Endothelial cell of umbilical vein (primary cell): ENCODE measurements at regions not wholly inside any gene's neighbourhood (a gene's known extent, or its start where the extent isn't known, plus 50 kb on each side); places are given as distances from the start of the nearest gene placed in this dataset.

Experiments used
- BruUV-seq: library from RNA; stranded (reverse); fragments of 400-500 nt; replicated peaks from 2 replicates; lab custom pipeline; 2021; lab: Mats Ljungman, UMichigan
- CTCF ChIA-PET: fragments of 300-600, 350-600 bp; sonication (Branson Sonifier 250); formaldehyde crosslinking; loops from one replicate; lab custom pipeline; 2021; ENCODE audit warnings: antibody characterized with exemption, inconsistent platforms; lab: Charles Lee
- POLR2A ChIA-PET: fragments of 300-600, 350-600 bp; sonication (Branson Sonifier 250); formaldehyde crosslinking; loops from one replicate; lab custom pipeline; 2021; ENCODE audit warnings: antibody characterized with exemption, inconsistent platforms; lab: Charles Lee
- DNase-seq: peaks from one replicate; pipeline ENCODE4 v3.0.0-alpha.2; 2011; ENCODE audit warnings: low read depth, low spot score
- FAIRE-seq: peaks from 2 replicates; lab custom pipeline; 2011; peaks lifted over from hg19 to GRCh38; lab: Jason Lieb, UNC
- H2AFZ ChIP-seq: 2 replicates; pipeline ENCODE4 v1.6.0; 2012; ENCODE audit warnings: low read depth, low read length, control low read depth, inconsistent platforms
- H3K27ac ChIP-seq: 2 replicates; pipeline ENCODE4 v1.5.1; 2011; ENCODE audit warnings: low read depth, mild to moderate bottlenecking, control low read depth, low read length, moderate library complexity; ENCODE audit not compliant: insufficient read depth
- H3K27me3 ChIP-seq, 2 experiments: 2 replicates each; pipeline versions ENCODE4 v1.6.0 to v1.6.1; 2011; ENCODE audit warnings: low read length in 2 of 2, mixed read lengths in 1 of 2; ENCODE audit not compliant: control insufficient read depth in 2 of 2, insufficient read depth in 2 of 2
- H3K36me3 ChIP-seq, 2 experiments: 2 replicates in 1 of 2; 3 replicates in 1 of 2; pipeline ENCODE4 v1.5.1; 2011; ENCODE audit warnings: low read length in 2 of 2, mild to moderate bottlenecking in 1 of 2, moderate library complexity in 1 of 2; ENCODE audit not compliant: control insufficient read depth in 2 of 2, insufficient read depth in 2 of 2; ENCODE audit errors: extremely low read depth in 1 of 2
- H3K4me1 ChIP-seq: 3 replicates; pipeline ENCODE4 v1.5.1; 2011; ENCODE audit warnings: mild to moderate bottlenecking, low read length; ENCODE audit not compliant: control insufficient read depth, insufficient read depth; ENCODE audit errors: extremely low read depth
- H3K4me2 ChIP-seq: 2 replicates; pipeline ENCODE4 v1.6.1; 2011; ENCODE audit warnings: low read length, control low read depth, mixed read lengths; ENCODE audit not compliant: insufficient read depth
- H3K4me3 ChIP-seq, 3 experiments: fragments of 200-600 bp in 1 of 3; sonication (generic), shearing (Covaris generic) in 1 of 3; replicated peaks in 1 of 3; 2 replicates each; pipeline ENCODE4 v1.5.1; 2011 to 2016; ENCODE audit warnings: control low read depth in 3 of 3, low read length in 3 of 3, mild to moderate bottlenecking in 2 of 3, inconsistent platforms in 1 of 3, low read depth in 1 of 3, moderate library complexity in 1 of 3; ENCODE audit not compliant: insufficient read depth in 1 of 3
- H3K79me2 ChIP-seq: 2 replicates; pipeline ENCODE4 v1.6.0; 2012; ENCODE audit warnings: low read length, inconsistent platforms; ENCODE audit not compliant: control insufficient read depth, insufficient read depth
- H3K9ac ChIP-seq: replicated peaks from 2 replicates; pipeline ENCODE3; 2011; ENCODE audit warnings: low read length, control low read depth; ENCODE audit not compliant: insufficient read depth; ENCODE audit errors: extremely low read depth
- H3K9me1 ChIP-seq: replicated peaks from 3 replicates; pipeline ENCODE4 v1.6.0; 2011; ENCODE audit warnings: mild to moderate bottlenecking, low read length; ENCODE audit not compliant: control insufficient read depth, insufficient read depth; ENCODE audit errors: extremely low read depth
- H3K9me3 ChIP-seq: replicated peaks from 2 replicates; pipeline ENCODE4 v1.5.1; 2012; ENCODE audit warnings: low read length, inconsistent platforms; ENCODE audit not compliant: control insufficient read depth, insufficient read depth
- H4K20me1 ChIP-seq: replicated peaks from 2 replicates; pipeline ENCODE3; 2011; ENCODE audit warnings: mild to moderate bottlenecking, low read length; ENCODE audit not compliant: control insufficient read depth, insufficient read depth; ENCODE audit errors: extremely low read depth
- EZH2 ChIP-seq: IDR thresholded peaks from 2 replicates; pipeline ENCODE4 v1.6.1; 2012; ENCODE audit warnings: borderline replicate concordance, low read depth, mild to moderate bottlenecking, moderate library complexity, low read length, inconsistent platforms; ENCODE audit not compliant: severe bottlenecking
- FOS ChIP-seq: IDR thresholded peaks from 2 replicates; pipeline ENCODE4 v1.6.1; 2011; ENCODE audit warnings: mild to moderate bottlenecking, low read length, moderate library complexity, borderline replicate concordance; ENCODE audit not compliant: insufficient read depth
- GATA2 ChIP-seq: IDR thresholded peaks from 2 replicates; pipeline ENCODE4 v1.7.0; 2011; ENCODE audit warnings: low read depth, mild to moderate bottlenecking, moderate library complexity, mixed read lengths, low read length; ENCODE audit not compliant: insufficient read length, insufficient read depth
- JUN ChIP-seq: IDR thresholded peaks from 2 replicates; pipeline ENCODE4 v1.6.1; 2011; ENCODE audit warnings: borderline replicate concordance, low read depth; ENCODE audit not compliant: insufficient read length, insufficient read depth
- MYC ChIP-seq: IDR thresholded peaks from one replicate; pipeline ENCODE4 v1.6.1; 2011; ENCODE audit warnings: mild to moderate bottlenecking, low read depth, low read length
- POLR2A ChIP-seq: IDR thresholded peaks from 2 replicates; pipeline ENCODE4 v1.6.1; 2012; ENCODE audit warnings: low read depth, mild to moderate bottlenecking, control low read depth, low read length
- POLR2AphosphoS5 ChIP-seq: IDR thresholded peaks from 2 replicates; pipeline ENCODE4 v1.6.1; 2012; ENCODE audit warnings: low read depth, mild to moderate bottlenecking, control low read depth, low read length, moderate library complexity; ENCODE audit not compliant: insufficient read depth
- dilution Hi-C: fragments of 300-500 bp; cut with MboI; formaldehyde crosslinking; loops from one replicate; pipeline ENCODE4 v1.15.0; 2019; ENCODE audit warnings: low sequenced_read_pairs; ENCODE audit not compliant: extremely low pct_ligation_motif_present
- intact Hi-C: fragments of 100-400 bp; cut with micrococcal nuclease; formaldehyde crosslinking; loops from one replicate; pipeline ENCODE4 v1.10.0; 2022
- TF ChIP-seq, protein P1 (sequence below), 2 donors: IDR thresholded peaks; 1 replicate in 1 of 2; 2 replicates in 1 of 2; pipeline ENCODE4 v1.5.1; 2011; ENCODE audit warnings: low read length in 2 of 2, mild to moderate bottlenecking in 2 of 2, moderate library complexity in 2 of 2, control low read depth in 1 of 2, inconsistent platforms in 1 of 2, low read depth in 1 of 2; ENCODE audit not compliant: insufficient read depth in 1 of 2; ENCODE audit errors: extremely low read depth in 1 of 2
- TF ChIP-seq, protein P2 (sequence below): IDR thresholded peaks from 2 replicates; pipeline ENCODE4 v1.6.1; 2011; ENCODE audit not compliant: insufficient read depth, insufficient read length

- POLR2A ChIA-PET, result no interaction called here
- no peaks in the 10 kb centered on the region for H3K79me2 ChIP-seq
- no TSS peak for BruUV-seq
- no peaks in the 10 kb centered on the region for H3K9me3 ChIP-seq
- no peak overlapping the region for H3K27ac ChIP-seq
- no peak for DNase-seq
- H3K4me3 ChIP-seq, result no peak overlapping the region
- no peak for TF ChIP-seq EZH2
- TF ChIP-seq, protein P1, sequence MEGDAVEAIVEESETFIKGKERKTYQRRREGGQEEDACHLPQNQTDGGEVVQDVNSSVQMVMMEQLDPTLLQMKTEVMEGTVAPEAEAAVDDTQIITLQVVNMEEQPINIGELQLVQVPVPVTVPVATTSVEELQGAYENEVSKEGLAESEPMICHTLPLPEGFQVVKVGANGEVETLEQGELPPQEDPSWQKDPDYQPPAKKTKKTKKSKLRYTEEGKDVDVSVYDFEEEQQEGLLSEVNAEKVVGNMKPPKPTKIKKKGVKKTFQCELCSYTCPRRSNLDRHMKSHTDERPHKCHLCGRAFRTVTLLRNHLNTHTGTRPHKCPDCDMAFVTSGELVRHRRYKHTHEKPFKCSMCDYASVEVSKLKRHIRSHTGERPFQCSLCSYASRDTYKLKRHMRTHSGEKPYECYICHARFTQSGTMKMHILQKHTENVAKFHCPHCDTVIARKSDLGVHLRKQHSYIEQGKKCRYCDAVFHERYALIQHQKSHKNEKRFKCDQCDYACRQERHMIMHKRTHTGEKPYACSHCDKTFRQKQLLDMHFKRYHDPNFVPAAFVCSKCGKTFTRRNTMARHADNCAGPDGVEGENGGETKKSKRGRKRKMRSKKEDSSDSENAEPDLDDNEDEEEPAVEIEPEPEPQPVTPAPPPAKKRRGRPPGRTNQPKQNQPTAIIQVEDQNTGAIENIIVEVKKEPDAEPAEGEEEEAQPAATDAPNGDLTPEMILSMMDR (IDR thresholded peaks at IDR 0.05; ENCODE audit: extremely low read depth in 1 of 2, insufficient read depth in 1 of 2, low read depth in 1 of 2, low read length in 2 of 2), result no peak
- no peak for TF ChIP-seq POLR2A
- TF ChIP-seq JUN, result no peak
- no peak for TF ChIP-seq MYC
- TF ChIP-seq GATA2, result no peak
- no peak for TF ChIP-seq FOS
- TF ChIP-seq, protein P2, sequence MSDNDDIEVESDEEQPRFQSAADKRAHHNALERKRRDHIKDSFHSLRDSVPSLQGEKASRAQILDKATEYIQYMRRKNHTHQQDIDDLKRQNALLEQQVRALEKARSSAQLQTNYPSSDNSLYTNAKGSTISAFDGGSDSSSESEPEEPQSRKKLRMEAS, result no peak
- no peak for TF ChIP-seq POLR2AphosphoS5
- no peaks in the 10 kb centered on the region for H3K4me1 ChIP-seq
- no peak overlapping the region for H3K4me2 ChIP-seq
- H2AFZ ChIP-seq, result no peak overlapping the region
- CTCF ChIA-PET, result no interaction called here
- no peak for FAIRE-seq
- no peak overlapping the region for H3K9ac ChIP-seq
- no peaks in the 10 kb centered on the region for H4K20me1 ChIP-seq
- dilution Hi-C loops (no loop called here), intact Hi-C loops (no loop called here)
- H3K27me3 ChIP-seq, result no peaks in the 10 kb centered on the region
- no peaks in the 10 kb centered on the region for H3K9me1 ChIP-seq
- H3K36me3 ChIP-seq, result no peaks in the 10 kb centered on the region
Measured at GRCh38 chr11:37323843-37324242, 725.8 kb upstream of the RAG2 start.
